ENCODE measurements at regions not wholly inside any gene's neighbourhood (a gene's known extent, or its start where the extent isn't known, plus 50 kb on each side); places are given as distances from the start of the nearest gene placed in this dataset.

DNA sequence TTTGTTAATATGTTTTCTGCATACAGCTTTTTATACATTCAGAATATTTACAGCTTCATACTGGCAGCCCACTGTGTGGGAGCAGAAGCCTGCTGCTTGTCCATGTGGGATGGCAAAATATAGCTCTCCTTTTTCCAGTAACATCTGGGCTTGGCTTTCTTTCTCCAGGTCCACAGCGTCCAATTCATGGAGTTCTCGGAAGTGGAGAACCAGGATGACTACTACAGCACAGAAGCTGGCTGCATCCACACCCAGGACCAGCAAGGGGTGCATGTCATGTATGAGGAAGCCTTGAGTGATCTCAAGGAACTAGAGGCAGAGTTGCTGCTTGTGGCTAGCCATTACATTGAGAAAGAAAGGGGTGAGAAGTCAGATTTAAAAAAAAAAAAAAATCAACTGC lies 143.1 kb downstream of the CD164 start:
- TF ChIP-seq, protein P1, sequence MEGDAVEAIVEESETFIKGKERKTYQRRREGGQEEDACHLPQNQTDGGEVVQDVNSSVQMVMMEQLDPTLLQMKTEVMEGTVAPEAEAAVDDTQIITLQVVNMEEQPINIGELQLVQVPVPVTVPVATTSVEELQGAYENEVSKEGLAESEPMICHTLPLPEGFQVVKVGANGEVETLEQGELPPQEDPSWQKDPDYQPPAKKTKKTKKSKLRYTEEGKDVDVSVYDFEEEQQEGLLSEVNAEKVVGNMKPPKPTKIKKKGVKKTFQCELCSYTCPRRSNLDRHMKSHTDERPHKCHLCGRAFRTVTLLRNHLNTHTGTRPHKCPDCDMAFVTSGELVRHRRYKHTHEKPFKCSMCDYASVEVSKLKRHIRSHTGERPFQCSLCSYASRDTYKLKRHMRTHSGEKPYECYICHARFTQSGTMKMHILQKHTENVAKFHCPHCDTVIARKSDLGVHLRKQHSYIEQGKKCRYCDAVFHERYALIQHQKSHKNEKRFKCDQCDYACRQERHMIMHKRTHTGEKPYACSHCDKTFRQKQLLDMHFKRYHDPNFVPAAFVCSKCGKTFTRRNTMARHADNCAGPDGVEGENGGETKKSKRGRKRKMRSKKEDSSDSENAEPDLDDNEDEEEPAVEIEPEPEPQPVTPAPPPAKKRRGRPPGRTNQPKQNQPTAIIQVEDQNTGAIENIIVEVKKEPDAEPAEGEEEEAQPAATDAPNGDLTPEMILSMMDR (IDR thresholded peaks at IDR 0.05; ENCODE audit: low read depth, low read length, missing control alignments): no peak
- H3K4me3 ChIP-seq (ENCODE audit: low read depth, low read length): no peak overlapping the region
- no peak for DNase-seq (ENCODE audit: low read depth)

- DNase-seq (ENCODE audit: low read depth): no peak
- H3K4me3 ChIP-seq (ENCODE audit: low read depth, low read length): no peak overlapping the region
- TF ChIP-seq, protein P1 (IDR thresholded peaks at IDR 0.05; ENCODE audit: low read depth, low read length, missing control alignments): no peak
Observed at GRCh38 chr6:109238396-109238795, 143.1 kb downstream of the CEP57L1 start.

- DNase-seq (ENCODE audit: low read depth): no peak
- TF ChIP-seq, protein P1 (IDR thresholded peaks at IDR 0.05; ENCODE audit: low read depth, low read length, missing control alignments): no peak
- no peak overlapping the region for H3K4me3 ChIP-seq (ENCODE audit: low read depth, low read length)
Observed at GRCh38 chr6:109237986-109238329, 142.7 kb downstream of the CEP57L1 start.

DNA sequence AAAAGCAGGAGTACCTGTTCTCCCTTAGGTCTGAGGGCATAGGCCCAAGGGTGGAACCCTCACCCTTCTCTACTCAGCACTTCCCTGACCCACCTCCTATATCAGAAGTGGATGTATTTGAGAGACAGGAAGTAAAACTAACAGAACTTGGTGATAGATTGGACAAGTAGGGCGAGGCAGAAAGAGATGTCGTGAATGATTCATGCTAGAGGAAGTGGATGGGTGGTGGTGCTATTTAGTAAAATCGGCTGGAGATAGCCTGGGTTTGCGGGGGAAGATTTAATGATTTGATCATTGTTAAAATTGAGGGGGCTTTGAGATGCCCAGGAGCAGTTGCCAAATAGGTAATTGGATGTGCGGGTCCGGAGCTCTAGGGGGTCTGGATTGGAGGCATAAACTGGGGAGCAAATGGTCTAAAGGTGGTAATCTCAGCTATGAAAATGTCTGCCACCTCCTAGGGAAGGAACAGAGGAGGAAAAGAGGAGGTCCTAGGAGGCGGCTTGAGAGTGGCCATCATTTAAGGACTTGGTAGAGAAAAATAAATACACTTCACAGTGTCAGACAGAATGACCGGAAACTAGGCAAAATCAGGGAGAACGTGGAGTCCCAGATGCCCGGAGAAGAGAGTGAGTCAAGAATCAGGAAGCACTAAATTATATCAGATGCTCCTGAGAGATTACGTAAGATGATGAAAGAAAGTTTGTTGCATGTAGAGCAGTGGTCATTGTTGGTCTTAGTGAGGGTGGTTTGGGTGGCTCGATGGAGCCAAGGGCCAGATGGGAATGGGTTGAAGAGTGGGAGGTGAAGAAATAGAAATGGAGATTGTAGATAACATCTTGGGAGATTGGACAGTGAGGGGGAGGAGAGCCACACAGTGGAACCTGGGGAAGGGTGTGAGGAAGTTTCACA lies 142.0 kb downstream of the CEP57L1 start:
- DNase-seq (ENCODE audit: low read depth): no peak
- TF ChIP-seq, protein P1 (IDR thresholded peaks at IDR 0.05; ENCODE audit: low read depth, low read length, missing control alignments): no peak
- no peak overlapping the region for H3K4me3 ChIP-seq (ENCODE audit: low read depth, low read length)

GRCh38 chr6:109236115-109237076 lies 141.1 kb downstream of the CEP57L1 start:
- TF ChIP-seq, protein P1 (IDR thresholded peaks at IDR 0.05; ENCODE audit: low read depth, low read length, missing control alignments): peak; percentile 39
- no peak overlapping the region for H3K4me3 ChIP-seq (ENCODE audit: low read depth, low read length)
- peak; percentile 2 for DNase-seq (ENCODE audit: low read depth)

DNA sequence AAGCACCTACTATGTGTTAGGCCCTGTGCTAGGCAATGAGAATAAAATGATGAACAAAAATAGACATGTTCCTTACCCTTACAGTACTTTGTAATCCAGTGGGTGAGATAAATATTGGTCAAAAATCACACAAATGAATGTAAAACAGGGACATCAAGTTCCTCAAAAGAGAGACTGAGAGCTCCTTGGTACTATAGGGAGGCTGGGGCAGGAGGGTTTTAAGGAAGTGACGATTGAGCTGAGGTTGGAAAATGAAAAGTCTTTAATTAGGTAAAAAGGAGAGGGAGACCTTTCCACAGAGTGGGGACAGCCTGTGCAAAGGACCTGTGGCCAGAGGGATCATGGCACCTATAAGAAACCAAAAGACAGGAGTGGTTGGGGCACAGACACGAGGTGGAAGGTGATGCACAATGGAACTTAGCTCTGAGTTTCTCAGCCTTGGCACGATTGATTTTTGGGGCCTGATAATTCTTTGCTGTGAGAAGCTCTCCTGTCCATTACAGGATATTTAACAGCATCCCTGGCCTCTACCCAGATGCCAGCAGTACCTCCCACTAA lies 140.3 kb downstream of the CEP57L1 start:
- H3K4me3 ChIP-seq (ENCODE audit: low read depth, low read length): no peak overlapping the region
- no peak for DNase-seq (ENCODE audit: low read depth)

More for the DNA sequence above, 140.3 kb downstream of the CEP57L1 start:
- TF ChIP-seq, protein P1 (IDR thresholded peaks at IDR 0.05; ENCODE audit: low read depth, low read length, missing control alignments): no peak

All from GM12864 (cell line).